HepG2 (cell line): ENCODE measurements at regions not wholly inside any gene's neighbourhood (a gene's known extent, or its start where the extent isn't known, plus 50 kb on each side); places are given as distances from the start of the nearest gene placed in this dataset.

Experiments used
- ATAC-seq: fragments of 200-7000 bp; cut with Tn5 transposase; 3 replicates; pipeline ENCODE4 v1.9.1; 2020; ENCODE audit warnings: mild to moderate bottlenecking, moderate library complexity
- BruUV-seq: library from RNA; stranded (reverse); fragments of 400-500 nt; replicated peaks from 2 replicates; lab custom pipeline; 2021; lab: Mats Ljungman, UMichigan
- CTCF ChIA-PET: fragments of 300-600 bp; formaldehyde crosslinking; extraction: SDS; loops from one replicate; lab custom pipeline; 2021; ENCODE audit warnings: low total read pairs, inconsistent platforms, low intra/inter-chr PET ratio; lab: Yijun Ruan, JAX
- POLR2A ChIA-PET: fragments of 350-600 bp; sonication (Branson Sonifier 250); formaldehyde crosslinking; loops from one replicate; lab custom pipeline; 2020; ENCODE audit warnings: antibody characterized with exemption, inconsistent platforms; lab: Yijun Ruan, JAX
- DNase-seq: peaks from one replicate; pipeline ENCODE4 v3.0.0-alpha.2; 2015; ENCODE audit warnings: low spot score
- FAIRE-seq: peaks from 3 replicates; lab custom pipeline; 2011; peaks lifted over from hg19 to GRCh38; lab: Jason Lieb, UNC
- H2AFZ ChIP-seq: one replicate; pipeline ENCODE4 v1.6.1; 2011; ENCODE audit warnings: low read length, inconsistent platforms
- H3K27ac ChIP-seq: fragments of 300-600 bp; 3 replicates; pipeline ENCODE4 v1.8.0; 2011; ENCODE audit warnings: mixed run types, mild to moderate bottlenecking, mixed read lengths, low read length, inconsistent platforms; ENCODE audit not compliant: insufficient read depth; ENCODE audit errors: extremely low read length
- H3K27me3 ChIP-seq, 2 experiments: fragments of 200-600 bp in 1 of 2; 2 replicates in 1 of 2; 3 replicates in 1 of 2; pipeline versions ENCODE4 v1.6.0 to v1.8.0; 2011; ENCODE audit warnings: low read length in 2 of 2, mild to moderate bottlenecking in 2 of 2, moderate library complexity in 2 of 2, inconsistent platforms in 1 of 2; ENCODE audit not compliant: insufficient read depth in 2 of 2, control insufficient read depth in 1 of 2
- H3K36me3 ChIP-seq, 2 experiments: fragments of 200-600 bp in 1 of 2; replicated peaks in 1 of 2; 2 replicates in 1 of 2; 3 replicates in 1 of 2; pipeline versions ENCODE4 v1.5.1 to v1.8.0; 2011; ENCODE audit warnings: low read length in 2 of 2, inconsistent platforms in 1 of 2; ENCODE audit not compliant: insufficient read depth in 2 of 2, control insufficient read depth in 1 of 2
- H3K4me1 ChIP-seq: 2 replicates; pipeline ENCODE4 v1.5.1; 2012; ENCODE audit warnings: low read length, inconsistent platforms; ENCODE audit not compliant: insufficient read depth
- H3K4me2 ChIP-seq: 2 replicates; pipeline ENCODE4 v1.6.0; 2011; ENCODE audit warnings: low read depth, low read length, inconsistent platforms
- H3K4me3 ChIP-seq, 3 experiments: fragments of 200-600 bp in 1 of 3; sonication (generic), shearing (Covaris generic) in 1 of 3; replicated peaks in 1 of 3; 2 replicates each; pipeline ENCODE4 v1.5.1; 2011 to 2016; ENCODE audit warnings: low read length in 3 of 3, inconsistent platforms in 2 of 3, low read depth in 2 of 3, mild to moderate bottlenecking in 2 of 3, control low read depth in 1 of 3, mixed read lengths in 1 of 3; ENCODE audit not compliant: insufficient read depth in 1 of 3
- H3K79me2 ChIP-seq: one replicate; pipeline ENCODE4 v1.6.1; 2011; ENCODE audit warnings: low read length, inconsistent platforms; ENCODE audit not compliant: insufficient read depth
- H3K9ac ChIP-seq: 2 replicates; pipeline ENCODE4 v1.6.0; 2011; ENCODE audit warnings: mild to moderate bottlenecking, low read depth, low read length, inconsistent platforms; ENCODE audit not compliant: insufficient read depth
- H3K9me3 ChIP-seq: 2 replicates; pipeline ENCODE4 v1.5.1; 2012; ENCODE audit warnings: mild to moderate bottlenecking, low read length
- H4K20me1 ChIP-seq: 2 replicates; pipeline ENCODE4 v1.6.0; 2011; ENCODE audit warnings: inconsistent platforms, mild to moderate bottlenecking, low read length, moderate library complexity; ENCODE audit not compliant: insufficient read depth
- AFF4 ChIP-seq: sonication (generic); formaldehyde crosslinking; IDR thresholded peaks from 2 replicates; pipeline ENCODE4 v1.4.0; 2020; ENCODE audit warnings: missing genetic modification reagents
- ARID2 ChIP-seq: sonication (generic); formaldehyde crosslinking; IDR thresholded peaks from 2 replicates; pipeline ENCODE4 v1.8.1; 2022; ENCODE audit warnings: mild to moderate bottlenecking, missing genetic modification reagents, borderline replicate concordance
- DPF2 ChIP-seq: sonication (generic); formaldehyde crosslinking; IDR thresholded peaks from 2 replicates; pipeline ENCODE4 v1.4.0; 2020; ENCODE audit warnings: mild to moderate bottlenecking, low read depth, missing genetic modification reagents, borderline replicate concordance
- ETV6 ChIP-seq: sonication (generic); formaldehyde crosslinking; conservative IDR thresholded peaks from 2 replicates; pipeline ENCODE4 v1.4.0; 2020; ENCODE audit warnings: missing genetic modification reagents
- HES4 ChIP-seq: sonication (generic); formaldehyde crosslinking; IDR thresholded peaks from 2 replicates; pipeline ENCODE4 v1.9.0; 2021; ENCODE audit warnings: mild to moderate bottlenecking, missing genetic modification reagents, borderline replicate concordance
- IKZF1 ChIP-seq: fragments of 450-650 bp; IDR thresholded peaks from 2 replicates; pipeline ENCODE4 v1.7.1; 2016
- IKZF5 ChIP-seq: IDR thresholded peaks from 2 replicates; pipeline ENCODE4 v1.6.1; 2018; ENCODE audit warnings: missing genetic modification reagents, mild to moderate bottlenecking, missing compliant biosample characterization
- JUN ChIP-seq: sonication (generic); formaldehyde crosslinking; IDR thresholded peaks from 2 replicates; pipeline ENCODE4 v1.4.0; 2020; ENCODE audit warnings: mild to moderate bottlenecking, missing genetic modification reagents
- POGZ ChIP-seq: sonication (generic); formaldehyde crosslinking; IDR thresholded peaks from 2 replicates; pipeline ENCODE4 v1.4.0; 2020; ENCODE audit warnings: mild to moderate bottlenecking, missing genetic modification reagents
- POLR2G ChIP-seq: fragments of 200-400 bp; formaldehyde crosslinking; IDR thresholded peaks from 2 replicates; pipeline ENCODE4 v1.6.1; 2018; ENCODE audit warnings: mild to moderate bottlenecking, low read depth, low read length, moderate library complexity
- SIX1 ChIP-seq: sonication (generic); formaldehyde crosslinking; IDR thresholded peaks from 2 replicates; pipeline ENCODE4 v1.4.0; 2020; ENCODE audit warnings: missing genetic modification reagents, borderline replicate concordance
- ZBTB46 ChIP-seq: sonication (generic); formaldehyde crosslinking; IDR thresholded peaks from 2 replicates; pipeline ENCODE4 v1.4.0; 2020; ENCODE audit warnings: mild to moderate bottlenecking, missing genetic modification reagents, borderline replicate concordance
- ZFP90 ChIP-seq: sonication (generic); formaldehyde crosslinking; IDR thresholded peaks from 2 replicates; pipeline ENCODE4 v1.8.0; 2022; ENCODE audit warnings: missing genetic modification reagents, mild to moderate bottlenecking, inconsistent platforms, borderline replicate concordance
- ZMYM4 ChIP-seq: sonication (generic); formaldehyde crosslinking; IDR thresholded peaks from 2 replicates; pipeline ENCODE4 v1.8.1; 2023; ENCODE audit warnings: mild to moderate bottlenecking, missing genetic modification reagents
- ZNF75D ChIP-seq: sonication (generic); formaldehyde crosslinking; IDR thresholded peaks from 2 replicates; pipeline ENCODE4 v1.8.1; 2023; ENCODE audit warnings: missing genetic modification reagents, mild to moderate bottlenecking, borderline replicate concordance
- WGBS: methylation state at CpG from one replicate; pipeline ENCODE4 v1.1.6; 2017; ENCODE audit warnings: low lambda C conversion rate; 5-methylcytosine and 5-hydroxymethylcytosine counted together
- in situ Hi-C: cut with HindIII; loops from 2 replicates; pipeline ENCODE4 v1.10.0; 2017; ENCODE audit warnings: low pct_unique_long_range_greater_than_20kb; ENCODE audit not compliant: extremely low pct_ligation_motif_present
- intact Hi-C: fragments of 100-400 bp; cut with micrococcal nuclease; formaldehyde crosslinking; loops from one replicate; pipeline ENCODE4 v1.10.0; 2022; ENCODE audit not compliant: unreplicated experiment
- TF ChIP-seq, protein P1 (sequence below): sonication (generic); formaldehyde crosslinking; IDR thresholded peaks from 2 replicates; pipeline ENCODE4 v1.5.0; 2020; ENCODE audit warnings: missing genetic modification reagents, mild to moderate bottlenecking, borderline replicate concordance

- FAIRE-seq = no peak
- no peaks in the 10 kb centered on the region for H3K9me3 ChIP-seq
- H3K9ac ChIP-seq = no peak overlapping the region
- no peaks in the 10 kb centered on the region for H3K27me3 ChIP-seq
- POLR2A ChIA-PET = no interaction called here
- no peak overlapping the region for H3K27ac ChIP-seq
- DNase-seq = no peak
- BruUV-seq = no TSS peak
- no peaks in the 10 kb centered on the region for H3K79me2 ChIP-seq
- H2AFZ ChIP-seq = no peak overlapping the region
- in situ Hi-C loops (no loop called here), intact Hi-C loops (loop anchor here (10.0 kb wide), 1 partner anchor 1740 kb away; the partner anchor contains the start of gene EFHB)
- H3K4me1 ChIP-seq = no peaks in the 10 kb centered on the region
- under 1% methylated on average over 4 of the region's 4 CpGs for WGBS
- no peak for ATAC-seq
- H4K20me1 ChIP-seq = no peaks in the 10 kb centered on the region
- H3K4me2 ChIP-seq = no peak overlapping the region
- TF ChIP-seq SIX1 (CRISPR knock-in tag) (no peak), AFF4 (CRISPR knock-in tag) (no peak), DPF2 (CRISPR knock-in tag) (no peak), JUN (CRISPR knock-in tag) (no peak), ETV6 (CRISPR knock-in tag) (no peak), POGZ (CRISPR knock-in tag) (no peak), HES4 (CRISPR knock-in tag) (no peak), ZMYM4 (CRISPR knock-in tag) (no peak), IKZF5 (CRISPR knock-in tag) (no peak), ZFP90 (CRISPR knock-in tag) (no peak), IKZF1 (no peak), ZBTB46 (no peak), ZNF75D (no peak), POLR2G (no peak), ARID2 (no peak)
- TF ChIP-seq, protein P1, sequence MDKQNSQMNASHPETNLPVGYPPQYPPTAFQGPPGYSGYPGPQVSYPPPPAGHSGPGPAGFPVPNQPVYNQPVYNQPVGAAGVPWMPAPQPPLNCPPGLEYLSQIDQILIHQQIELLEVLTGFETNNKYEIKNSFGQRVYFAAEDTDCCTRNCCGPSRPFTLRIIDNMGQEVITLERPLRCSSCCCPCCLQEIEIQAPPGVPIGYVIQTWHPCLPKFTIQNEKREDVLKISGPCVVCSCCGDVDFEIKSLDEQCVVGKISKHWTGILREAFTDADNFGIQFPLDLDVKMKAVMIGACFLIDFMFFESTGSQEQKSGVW = no peak
- TF ChIP-seq, all 625 proteins: peak for 0
- no peaks in the 10 kb centered on the region for H3K36me3 ChIP-seq
- CTCF ChIA-PET = no interaction called here
- H3K4me3 ChIP-seq = no peak overlapping the region
These were observed 230.7 kb downstream of the SATB1 start for GRCh38 chr3:18194431-18194830.
